NCI-H2029 (cell line): ENCODE measurements at regions not wholly inside any gene's neighbourhood (a gene's known extent, or its start where the extent isn't known, plus 50 kb on each side); places are given as distances from the start of the nearest gene placed in this dataset.
"Not testable (repeated sequence)": the region's sequence is repeated elsewhere in the genome, so short reads cannot be mapped to it uniquely, and the experiment has no call there.

Source experiments
- DNase-seq: peaks from one replicate; lab custom pipeline; 2025; lab: John Stamatoyannopoulos, UW

- not testable (repeated sequence) for DNase-seq
Measured at GRCh38 chr16:5159537-5159936, 61.9 kb upstream of the EEF2KMT start.

GRCh38 chr16:5158494-5158893 lies 60.9 kb upstream of the EEF2KMT start:
- DNase-seq = no peak

DNA sequence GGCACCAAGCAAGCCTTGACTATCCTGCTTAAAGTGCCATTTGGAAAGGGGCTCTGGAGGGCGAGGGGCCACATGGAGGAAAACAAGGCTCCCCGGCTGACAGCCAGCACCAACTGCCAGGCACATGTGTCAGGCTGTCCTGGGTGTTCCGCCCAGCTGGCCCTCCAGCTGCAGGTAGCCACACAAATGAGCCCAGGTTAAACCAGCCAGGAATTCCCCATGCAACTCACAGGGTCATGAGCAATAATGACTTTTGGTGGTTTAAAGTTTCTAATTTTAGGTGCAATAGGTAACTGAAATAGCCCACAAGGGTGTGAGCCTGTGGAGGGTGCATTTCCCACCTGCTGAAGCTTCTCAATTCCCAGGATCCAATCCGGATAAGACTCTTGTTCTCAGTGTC lies 58.9 kb upstream of the EEF2KMT start:
- DNase-seq = not testable (repeated sequence)

DNA sequence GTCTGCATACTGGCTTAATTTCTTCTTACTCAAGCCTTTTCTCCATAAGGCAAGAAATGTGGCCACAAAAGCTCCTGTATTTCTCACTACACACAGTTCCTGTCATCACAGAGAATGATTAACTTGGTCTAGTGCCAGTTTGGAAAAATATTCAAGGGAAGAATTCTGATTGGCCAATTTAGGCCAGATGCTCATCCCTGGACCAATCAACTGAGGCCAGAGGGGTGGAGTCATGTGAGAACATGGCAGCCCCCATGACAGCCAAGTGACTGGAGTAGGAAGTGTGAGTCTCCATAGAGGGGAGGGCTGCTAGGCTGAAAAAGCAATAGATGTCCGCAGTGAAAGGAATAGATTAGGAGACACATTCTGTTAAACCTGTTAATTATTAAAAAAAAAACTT lies 56.4 kb upstream of the EEF2KMT start:
- not testable (repeated sequence) for DNase-seq

DNA sequence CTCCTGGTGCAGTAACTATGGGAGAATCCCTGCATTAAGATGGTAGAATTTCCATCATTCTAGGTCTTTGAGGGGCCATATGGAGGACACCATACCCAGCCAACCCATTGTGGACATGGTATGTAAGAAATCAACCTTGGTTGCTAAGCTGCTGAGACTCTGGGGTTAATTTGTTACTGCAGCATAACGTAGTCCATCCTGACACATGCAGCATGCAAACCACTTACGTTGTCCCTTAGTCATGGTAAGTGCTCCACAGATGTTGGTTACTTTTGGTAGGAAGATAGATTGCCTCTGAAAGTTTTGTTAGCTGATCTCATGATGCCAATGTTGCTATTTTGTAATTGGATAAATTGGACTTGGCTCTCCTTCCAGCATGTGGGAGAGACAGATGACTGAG lies 53.8 kb upstream of the EEF2KMT start:
- not testable (repeated sequence) for DNase-seq
